OCI-LY7 (cell line): ENCODE measurements at regions not wholly inside any gene's neighbourhood (a gene's known extent, or its start where the extent isn't known, plus 50 kb on each side); places are given as distances from the start of the nearest gene placed in this dataset.

Experiments
- BruUV-seq: library from RNA; stranded (reverse); fragments of 400-500 nt; replicated peaks from 2 replicates; lab custom pipeline; 2021; lab: Mats Ljungman, UMichigan
- CTCF ChIA-PET: fragments of 300-600 bp; sonication (Branson Sonifier 250); formaldehyde crosslinking; loops from one replicate; lab custom pipeline; 2022; ENCODE audit warnings: antibody characterized with exemption; ENCODE audit not compliant: unreplicated experiment; lab: Charles Lee
- POLR2A ChIA-PET: fragments of 300-600 bp; sonication (Branson Sonifier 250); formaldehyde crosslinking; loops from one replicate; lab custom pipeline; 2022; ENCODE audit warnings: antibody characterized with exemption; lab: Charles Lee
- DNase-seq: peaks from one replicate; pipeline ENCODE4 v3.0.0-alpha.2; 2015; ENCODE audit warnings: low spot score
- H2AFZ ChIP-seq: fragments of 200-600 bp; sonication (generic), shearing (Covaris generic); 2 replicates; pipeline ENCODE4 v1.6.1; 2014; ENCODE audit warnings: mild to moderate bottlenecking, antibody characterized with exemption, low read length, moderate library complexity
- H3K27ac ChIP-seq: fragments of 200-600 bp; sonication (generic); 2 replicates; pipeline ENCODE4 v1.5.1; 2014; ENCODE audit warnings: mixed run types, low read depth, mild to moderate bottlenecking, moderate library complexity, low read length, inconsistent platforms; ENCODE audit not compliant: poor library complexity, severe bottlenecking
- H3K36me3 ChIP-seq: fragments of 200-600 bp; sonication (generic); 2 replicates; pipeline ENCODE4 v1.6.1; 2014; ENCODE audit warnings: mild to moderate bottlenecking, antibody characterized with exemption, low read length, moderate library complexity, mixed read lengths; ENCODE audit not compliant: insufficient read depth
- H3K4me1 ChIP-seq: fragments of 200-600 bp; sonication (generic); 2 replicates; pipeline ENCODE4 v1.5.1; 2014; ENCODE audit warnings: mild to moderate bottlenecking, low read length; ENCODE audit not compliant: insufficient read depth, poor library complexity, severe bottlenecking
- H3K4me2 ChIP-seq: fragments of 200-600 bp; sonication (generic); 2 replicates; pipeline ENCODE4 v1.6.1; 2014; ENCODE audit warnings: mild to moderate bottlenecking, low read length
- H3K4me3 ChIP-seq: fragments of 200-600 bp; sonication (generic); 2 replicates; pipeline ENCODE4 v1.5.1; 2014; ENCODE audit warnings: mild to moderate bottlenecking, low read depth, low read length; ENCODE audit not compliant: poor library complexity, severe bottlenecking
- H3K79me2 ChIP-seq: fragments of 200-600 bp; sonication (generic); 2 replicates; pipeline ENCODE4 v1.6.1; 2016; ENCODE audit warnings: low read depth, mild to moderate bottlenecking, low read length, moderate library complexity, mixed read lengths; ENCODE audit not compliant: insufficient read depth
- H3K9me2 ChIP-seq: fragments of 200-600 bp; sonication (generic); 2 replicates; pipeline ENCODE4 v1.6.1; 2016; ENCODE audit warnings: mild to moderate bottlenecking, low read length, mixed read lengths; ENCODE audit not compliant: insufficient read depth
- H3K9me3 ChIP-seq: fragments of 200-600 bp; sonication (generic); 2 replicates; pipeline ENCODE4 v1.6.1; 2014; ENCODE audit warnings: mild to moderate bottlenecking, mixed run types, low read length, mixed read lengths
- H4K20me1 ChIP-seq: fragments of 200-600 bp; sonication (generic); 2 replicates; pipeline ENCODE4 v1.6.1; 2014; ENCODE audit warnings: mild to moderate bottlenecking, antibody characterized with exemption, low read length, moderate library complexity, mixed read lengths; ENCODE audit not compliant: insufficient read depth
- EZH2phosphoT487 ChIP-seq: fragments of 200-600 bp; sonication (generic); IDR thresholded peaks from 2 replicates; pipeline ENCODE4 v1.6.1; 2018; ENCODE audit warnings: low read depth, borderline replicate concordance, mild to moderate bottlenecking, mixed run types, antibody characterized with exemption, low read length, moderate library complexity, mixed read lengths
- intact Hi-C: fragments of 100-400 bp; cut with micrococcal nuclease; formaldehyde crosslinking; loops from one replicate; pipeline ENCODE4 v1.10.0; 2022; ENCODE audit not compliant: unreplicated experiment
- TF ChIP-seq, protein P1 (sequence below): fragments of 200-600 bp; sonication (generic); conservative IDR thresholded peaks from 2 replicates; pipeline ENCODE4 v1.5.1; 2014; ENCODE audit warnings: mild to moderate bottlenecking, antibody characterized with exemption, low read length, moderate library complexity, mixed read lengths

DNA sequence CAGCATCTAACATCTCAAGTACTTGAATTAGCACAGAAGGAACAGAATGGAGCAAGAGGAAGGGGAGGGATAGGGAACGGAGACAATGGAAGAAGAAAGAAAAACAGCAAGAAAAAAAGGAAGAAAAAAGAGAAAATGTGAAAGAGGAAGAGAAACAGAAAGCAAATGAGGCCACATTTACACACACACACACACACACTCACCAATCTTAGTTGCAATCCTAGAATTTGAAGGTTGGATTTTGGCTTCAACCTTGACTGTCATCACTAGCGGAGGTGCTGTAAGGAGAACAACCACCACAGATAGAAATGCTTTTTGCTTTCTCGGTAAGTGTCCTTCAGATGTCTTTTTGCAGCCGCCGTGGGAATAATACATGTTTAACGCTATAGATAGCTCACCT is 327.1 kb upstream of the NWD2 start:
- Histone ChIP-seq H4K20me1 (no peaks in the 10 kb centered on the region), H3K4me3 (no peak overlapping the region), H3K9me2 (no peaks in the 10 kb centered on the region), H3K27ac (no peak overlapping the region), H3K4me1 (no peaks in the 10 kb centered on the region), H3K36me3 (no peaks in the 10 kb centered on the region), H3K9me3 (no peaks in the 10 kb centered on the region), H3K79me2 (no peaks in the 10 kb centered on the region), H2AFZ (no peak overlapping the region), H3K4me2 (no peak overlapping the region)
- intact Hi-C loops: no loop called here
- POLR2A ChIA-PET: no interaction called here
- CTCF ChIA-PET: no interaction called here
- DNase-seq: no peak
- no peak for TF ChIP-seq EZH2phosphoT487
- TF ChIP-seq, protein P1, sequence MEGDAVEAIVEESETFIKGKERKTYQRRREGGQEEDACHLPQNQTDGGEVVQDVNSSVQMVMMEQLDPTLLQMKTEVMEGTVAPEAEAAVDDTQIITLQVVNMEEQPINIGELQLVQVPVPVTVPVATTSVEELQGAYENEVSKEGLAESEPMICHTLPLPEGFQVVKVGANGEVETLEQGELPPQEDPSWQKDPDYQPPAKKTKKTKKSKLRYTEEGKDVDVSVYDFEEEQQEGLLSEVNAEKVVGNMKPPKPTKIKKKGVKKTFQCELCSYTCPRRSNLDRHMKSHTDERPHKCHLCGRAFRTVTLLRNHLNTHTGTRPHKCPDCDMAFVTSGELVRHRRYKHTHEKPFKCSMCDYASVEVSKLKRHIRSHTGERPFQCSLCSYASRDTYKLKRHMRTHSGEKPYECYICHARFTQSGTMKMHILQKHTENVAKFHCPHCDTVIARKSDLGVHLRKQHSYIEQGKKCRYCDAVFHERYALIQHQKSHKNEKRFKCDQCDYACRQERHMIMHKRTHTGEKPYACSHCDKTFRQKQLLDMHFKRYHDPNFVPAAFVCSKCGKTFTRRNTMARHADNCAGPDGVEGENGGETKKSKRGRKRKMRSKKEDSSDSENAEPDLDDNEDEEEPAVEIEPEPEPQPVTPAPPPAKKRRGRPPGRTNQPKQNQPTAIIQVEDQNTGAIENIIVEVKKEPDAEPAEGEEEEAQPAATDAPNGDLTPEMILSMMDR: no peak
- no TSS peak for BruUV-seq

DNA sequence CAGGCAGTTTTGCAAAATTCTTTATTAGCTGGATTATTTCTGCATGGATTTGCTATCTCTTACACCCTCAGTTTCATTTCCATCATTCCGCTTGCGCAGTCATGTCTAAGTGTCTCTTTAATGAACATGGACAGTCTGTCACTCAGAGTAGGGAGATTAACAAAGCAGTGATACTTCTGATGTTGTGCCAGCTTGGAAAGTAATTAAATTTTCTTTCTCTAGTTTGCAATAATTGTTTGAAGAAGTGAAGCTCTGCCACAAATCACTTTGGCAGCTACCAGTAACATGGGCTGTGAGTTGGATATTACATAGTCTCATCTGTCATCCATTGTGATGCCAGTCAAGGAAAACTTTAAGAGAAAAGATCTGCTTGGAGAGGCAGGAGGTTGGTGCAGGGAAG is 324.8 kb upstream of the NWD2 start:
- H3K27ac ChIP-seq: no peak overlapping the region
- intact Hi-C loops: no loop called here
- ChIA-PET CTCF (no interaction called here), POLR2A (no interaction called here)
- no peaks in the 10 kb centered on the region for H3K4me1 ChIP-seq
- no peaks in the 10 kb centered on the region for H3K9me2 ChIP-seq
- no peaks in the 10 kb centered on the region for H4K20me1 ChIP-seq
- no peak for TF ChIP-seq EZH2phosphoT487
- TF ChIP-seq, protein P1: no peak
- no peak overlapping the region for H2AFZ ChIP-seq
- H3K9me3 ChIP-seq: no peaks in the 10 kb centered on the region
- no peak overlapping the region for H3K4me3 ChIP-seq
- no peak overlapping the region for H3K4me2 ChIP-seq
- H3K36me3 ChIP-seq: no peaks in the 10 kb centered on the region
- DNase-seq: no peak
- H3K79me2 ChIP-seq: no peaks in the 10 kb centered on the region
- BruUV-seq: no TSS peak

DNA sequence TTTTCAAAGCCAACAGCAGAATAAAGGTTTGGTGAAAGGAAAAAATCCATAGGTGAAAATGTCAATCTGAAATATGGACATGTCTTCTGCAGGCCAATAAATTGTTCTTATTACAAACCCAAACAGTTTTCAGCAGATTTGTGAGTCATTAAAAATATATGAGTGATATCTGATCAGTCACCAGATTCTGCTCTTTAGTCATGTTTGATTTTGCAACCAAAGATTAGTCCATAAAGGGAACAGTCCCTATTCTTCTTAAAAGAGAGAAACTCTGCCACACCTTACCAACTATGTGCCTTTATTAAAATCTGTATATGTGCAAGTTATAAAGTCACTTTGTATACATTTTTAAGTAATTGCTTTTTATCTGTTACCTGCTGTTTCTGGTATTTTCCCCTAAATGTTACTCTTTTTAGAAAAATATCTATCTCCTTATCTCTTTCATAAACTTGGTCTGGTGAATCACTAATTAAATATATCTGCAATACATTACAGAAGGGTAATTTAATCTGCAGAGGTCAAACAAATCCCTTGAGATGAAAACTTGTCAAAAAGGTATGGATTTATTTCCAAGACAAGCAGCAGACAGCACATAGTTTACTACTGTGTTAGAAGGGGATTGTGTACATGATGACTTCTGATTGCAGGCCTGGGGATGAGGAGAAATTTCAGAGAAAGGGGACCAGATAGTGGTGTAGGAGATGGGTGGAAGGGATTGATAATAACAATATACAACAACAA is 322.9 kb upstream of the NWD2 start:
- CTCF ChIA-PET: no interaction called here
- Histone ChIP-seq H3K4me1 (no peaks in the 10 kb centered on the region), H3K9me3 (no peaks in the 10 kb centered on the region), H3K36me3 (no peaks in the 10 kb centered on the region), H3K4me3 (no peak overlapping the region), H3K9me2 (no peaks in the 10 kb centered on the region), H3K4me2 (no peak overlapping the region), H2AFZ (no peak overlapping the region), H4K20me1 (no peaks in the 10 kb centered on the region), H3K79me2 (no peaks in the 10 kb centered on the region), H3K27ac (no peak overlapping the region)
- intact Hi-C loops: no loop called here
- DNase-seq: no peak
- TF ChIP-seq, protein P1: no peak
- no peak for TF ChIP-seq EZH2phosphoT487
- no TSS peak for BruUV-seq
- POLR2A ChIA-PET: interaction anchor here (0.6 kb wide), 1 partner anchor 386 kb away, joined by 3 read pairs; no protein-coding TSS in a partner anchor
